BJ (cell line): ENCODE measurements at regions not wholly inside any gene's neighbourhood (a gene's known extent, or its start where the extent isn't known, plus 50 kb on each side); places are given as distances from the start of the nearest gene placed in this dataset.
A peak's percentile ranks its signal among the peaks of the same experiment; 100 is the strongest.

ENCODE experiments used
- CTCF ChIA-PET: fragments of 350-600 bp; formaldehyde crosslinking; extraction: SDS; loops from one replicate; lab custom pipeline; 2021; ENCODE audit warnings: antibody characterized with exemption, inconsistent platforms; lab: Yijun Ruan, JAX
- POLR2A ChIA-PET: fragments of 300-600 bp; sonication (Branson Sonifier 250); formaldehyde crosslinking; extraction: SDS; loops from one replicate; lab custom pipeline; 2021; ENCODE audit warnings: antibody characterized with exemption; lab: Charles Lee
- DNase-seq: peaks from one replicate; pipeline ENCODE4 v3.0.0-alpha.2; 2011; ENCODE audit warnings: low read depth
- H3K27me3 ChIP-seq: 2 replicates; pipeline ENCODE4 v1.6.0; 2011; ENCODE audit warnings: low read length; ENCODE audit not compliant: control insufficient read depth, insufficient read depth
- H3K36me3 ChIP-seq: 2 replicates; pipeline ENCODE4 v1.5.1; 2011; ENCODE audit warnings: low read length; ENCODE audit not compliant: control insufficient read depth, insufficient read depth
- H3K4me3 ChIP-seq: 2 replicates; pipeline ENCODE4 v1.5.1; 2011; ENCODE audit warnings: low read depth, mild to moderate bottlenecking, control low read depth, low read length
- CTCF ChIP-seq: IDR thresholded peaks from 2 replicates; pipeline ENCODE4 v1.5.1; 2011; ENCODE audit warnings: low read depth, mild to moderate bottlenecking, control low read depth, inconsistent platforms, low read length, moderate library complexity; ENCODE audit not compliant: insufficient read depth

- DNase-seq = peak; percentile 68
- POLR2A ChIA-PET = interaction anchor here (0.6 to 1.0 kb wide), 2 partner anchors 506 to 509 kb away, joined by 4 read pairs; partner anchors contain the start of gene PLPP3
- TF ChIP-seq CTCF = no peak
- H3K4me3 ChIP-seq = no peak overlapping the region
- CTCF ChIA-PET = no interaction called here
- no peaks in the 10 kb centered on the region for H3K36me3 ChIP-seq
- H3K27me3 ChIP-seq = no peaks in the 10 kb centered on the region
Measured at GRCh38 chr1:56070601-56071000, 508.8 kb downstream of the PLPP3 start.

GRCh38 chr1:56069824-56070223 lies 509.5 kb downstream of the PLPP3 start:
- POLR2A ChIA-PET = interaction anchor here (0.6 kb wide), 1 partner anchor 351 kb away, joined by 3 read pairs; no protein-coding TSS in a partner anchor

GRCh38 chr1:56068908-56069307 lies 510.5 kb downstream of the PLPP3 start:
- DNase-seq = no peak
- TF ChIP-seq CTCF = no peak
- Histone ChIP-seq H3K36me3 (no peaks in the 10 kb centered on the region), H3K27me3 (no peaks in the 10 kb centered on the region), H3K4me3 (no peak overlapping the region)
- CTCF ChIA-PET = no interaction called here
- POLR2A ChIA-PET = no interaction called here

More at GRCh38 chr1:56069824-56070223, 509.5 kb downstream of the PLPP3 start:
- Histone ChIP-seq H3K36me3 (no peaks in the 10 kb centered on the region), H3K4me3 (no peak overlapping the region), H3K27me3 (no peaks in the 10 kb centered on the region)
- DNase-seq = no peak
- CTCF ChIA-PET = no interaction called here
- TF ChIP-seq CTCF = no peak

GRCh38 chr1:56068210-56068609 lies 511.2 kb downstream of the PLPP3 start:
- ChIA-PET CTCF (interaction anchor here (1.0 to 1.8 kb wide), 2 partner anchors 16 to 731 kb away, joined by 4 read pairs; no protein-coding TSS in a partner anchor), POLR2A (no interaction called here)
- no peak for TF ChIP-seq CTCF
- Histone ChIP-seq H3K36me3 (no peaks in the 10 kb centered on the region), H3K4me3 (no peak overlapping the region), H3K27me3 (no peaks in the 10 kb centered on the region)
- no peak for DNase-seq

GRCh38 chr1:56065729-56066128 lies 513.6 kb downstream of the PLPP3 start:
- H3K27me3 ChIP-seq = no peaks in the 10 kb centered on the region
- ChIA-PET POLR2A (no interaction called here), CTCF (no interaction called here)
- H3K4me3 ChIP-seq = no peak overlapping the region
- no peaks in the 10 kb centered on the region for H3K36me3 ChIP-seq
- no peak for TF ChIP-seq CTCF
- peak; percentile 32 for DNase-seq
